Posterior vena cava (tissue), 2 donors: ENCODE measurements at regions not wholly inside any gene's neighbourhood (a gene's known extent, or its start where the extent isn't known, plus 50 kb on each side); places are given as distances from the start of the nearest gene placed in this dataset.

Experiments
- DNase-seq: peaks from one replicate; pipeline ENCODE4 v3.0.0-alpha.2; 2020; ENCODE audit warnings: low spot score
- intact Hi-C, 2 donors: fragments of 100-400 bp; cut with DNase I; formaldehyde crosslinking; loops; one replicate each; pipeline versions ENCODE4 v1.14.1 to v1.14.2; 2022 to 2023
- donor health status: DM: yes; HTN: yes; CAD: no.
- donor health status: DM: yes; HTN: yes; CAD: no.

- intact Hi-C loops = no loop called here
- DNase-seq = no peak
These were observed 183.2 kb upstream of the CASK start for GRCh38 chrX:42106556-42106955.

- no peak for DNase-seq
These were observed 179.4 kb upstream of the CASK start for GRCh38 chrX:42102586-42103282.

GRCh38 chrX:42098900-42099299 is 175.5 kb upstream of the CASK start:
- no peak for DNase-seq
- intact Hi-C loops = no loop called here

More at GRCh38 chrX:42102586-42103282, 179.4 kb upstream of the CASK start:
- intact Hi-C loops = no loop called here

GRCh38 chrX:42097486-42097885 is 174.1 kb upstream of the CASK start:
- no peak for DNase-seq
- intact Hi-C loops = no loop called here

- DNase-seq = peak; percentile 81
- intact Hi-C loops = no loop called here
These were observed 173.0 kb upstream of the CASK start for GRCh38 chrX:42096265-42096920.

GRCh38 chrX:42094218-42094617 is 170.9 kb upstream of the CASK start:
- DNase-seq = no peak
- intact Hi-C loops = no loop called here

- no peak for DNase-seq
- intact Hi-C loops = no loop called here
These were observed 170.4 kb upstream of the CASK start for GRCh38 chrX:42093756-42094155.

- intact Hi-C loops = no loop called here
- no peak for DNase-seq
These were observed 167.0 kb upstream of the CASK start for GRCh38 chrX:42090395-42090794.

GRCh38 chrX:42089031-42089430 is 165.7 kb upstream of the CASK start:
- intact Hi-C loops = no loop called here
- DNase-seq = no peak

GRCh38 chrX:42087960-42088359 is 164.6 kb upstream of the CASK start:
- intact Hi-C loops = no loop called here
- DNase-seq = no peak

- no peak for DNase-seq
- intact Hi-C loops = no loop called here
These were observed 162.5 kb upstream of the CASK start for GRCh38 chrX:42085836-42086235.

- DNase-seq = no peak
- intact Hi-C loops = no loop called here
These were observed 156.6 kb upstream of the CASK start for GRCh38 chrX:42079968-42080367.

- DNase-seq = no peak
These were observed 154.3 kb upstream of the CASK start for GRCh38 chrX:42077675-42078074.

GRCh38 chrX:42075032-42075431 is 151.7 kb upstream of the CASK start:
- DNase-seq = no peak
- intact Hi-C loops = no loop called here

More at GRCh38 chrX:42077675-42078074, 154.3 kb upstream of the CASK start:
- intact Hi-C loops = no loop called here

GRCh38 chrX:42073448-42073847 is 150.1 kb upstream of the CASK start:
- DNase-seq = no peak
- intact Hi-C loops = no loop called here

- intact Hi-C loops = no loop called here
- DNase-seq = no peak
These were observed 147.5 kb upstream of the CASK start for GRCh38 chrX:42070866-42071265.

- DNase-seq = no peak
- intact Hi-C loops = no loop called here
These were observed 130.9 kb upstream of the CASK start for GRCh38 chrX:42054256-42054655.

GRCh38 chrX:42050345-42050744 is 127.0 kb upstream of the CASK start:
- intact Hi-C loops = no loop called here
- no peak for DNase-seq

- no peak for DNase-seq
- intact Hi-C loops = no loop called here
These were observed 124.5 kb upstream of the CASK start for GRCh38 chrX:42047886-42048285.

- intact Hi-C loops = no loop called here
- no peak for DNase-seq
These were observed 104.8 kb upstream of the CASK start for GRCh38 chrX:42028109-42028508.

GRCh38 chrX:42027367-42028000 is 104.1 kb upstream of the CASK start:
- intact Hi-C loops = no loop called here
- no peak for DNase-seq
